ENCODE measurements at regions not wholly inside any gene's neighbourhood (a gene's known extent, or its start where the extent isn't known, plus 50 kb on each side); places are given as distances from the start of the nearest gene placed in this dataset.

DNA sequence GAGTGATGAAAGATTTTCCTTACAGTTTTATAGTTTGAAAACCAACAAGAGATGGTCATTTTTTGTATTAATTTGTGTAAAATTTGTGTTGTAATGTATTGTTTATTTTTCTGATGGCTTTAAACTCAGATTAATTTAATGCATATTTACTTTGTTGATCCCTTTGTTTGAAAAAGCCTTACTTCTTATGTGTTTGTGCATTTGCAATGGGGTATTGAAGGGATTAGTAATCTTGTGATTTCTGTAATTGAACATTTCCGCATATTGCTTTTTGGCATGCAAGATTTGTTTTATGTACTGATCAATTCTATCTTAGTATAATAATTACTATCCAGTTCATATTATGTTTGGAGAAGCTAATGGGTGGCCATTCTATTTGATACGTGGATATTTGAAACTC lies 98.4 kb upstream of the ROBO1 start:
- TF ChIP-seq, protein P1, sequence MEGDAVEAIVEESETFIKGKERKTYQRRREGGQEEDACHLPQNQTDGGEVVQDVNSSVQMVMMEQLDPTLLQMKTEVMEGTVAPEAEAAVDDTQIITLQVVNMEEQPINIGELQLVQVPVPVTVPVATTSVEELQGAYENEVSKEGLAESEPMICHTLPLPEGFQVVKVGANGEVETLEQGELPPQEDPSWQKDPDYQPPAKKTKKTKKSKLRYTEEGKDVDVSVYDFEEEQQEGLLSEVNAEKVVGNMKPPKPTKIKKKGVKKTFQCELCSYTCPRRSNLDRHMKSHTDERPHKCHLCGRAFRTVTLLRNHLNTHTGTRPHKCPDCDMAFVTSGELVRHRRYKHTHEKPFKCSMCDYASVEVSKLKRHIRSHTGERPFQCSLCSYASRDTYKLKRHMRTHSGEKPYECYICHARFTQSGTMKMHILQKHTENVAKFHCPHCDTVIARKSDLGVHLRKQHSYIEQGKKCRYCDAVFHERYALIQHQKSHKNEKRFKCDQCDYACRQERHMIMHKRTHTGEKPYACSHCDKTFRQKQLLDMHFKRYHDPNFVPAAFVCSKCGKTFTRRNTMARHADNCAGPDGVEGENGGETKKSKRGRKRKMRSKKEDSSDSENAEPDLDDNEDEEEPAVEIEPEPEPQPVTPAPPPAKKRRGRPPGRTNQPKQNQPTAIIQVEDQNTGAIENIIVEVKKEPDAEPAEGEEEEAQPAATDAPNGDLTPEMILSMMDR (IDR thresholded peaks at IDR 0.05): no peak
- no peak for TF ChIP-seq POLR2A (IDR thresholded peaks at IDR 0.05)

All from testis (tissue), 2 donors.